ENCODE measurements at regions not wholly inside any gene's neighbourhood (a gene's known extent, or its start where the extent isn't known, plus 50 kb on each side); places are given as distances from the start of the nearest gene placed in this dataset.

- no peak for DNase-seq
Measured at GRCh38 chr22:49292909-49293308, 534.8 kb downstream of the BRD1 start.

- no peak for DNase-seq
Measured at GRCh38 chr22:49291781-49292180, 535.9 kb downstream of the BRD1 start.

GRCh38 chr22:49291169-49291568, 536.5 kb downstream of the BRD1 start:
- DNase-seq, result no peak

GRCh38 chr22:49290711-49291110, 537.0 kb downstream of the BRD1 start:
- DNase-seq, result no peak

- no peak for DNase-seq
Measured at GRCh38 chr22:49289822-49290679, 537.6 kb downstream of the BRD1 start.

GRCh38 chr22:49286181-49286760, 541.4 kb downstream of the BRD1 start:
- no peak for DNase-seq

- no peak for DNase-seq
Measured at GRCh38 chr22:49284931-49285330, 542.7 kb downstream of the BRD1 start.

- no peak for DNase-seq
Measured at GRCh38 chr22:49284056-49284784, 543.5 kb downstream of the BRD1 start.

- DNase-seq, result no peak
Measured at GRCh38 chr22:49282596-49282995, 545.1 kb downstream of the BRD1 start.

- no peak for DNase-seq
Measured at GRCh38 chr22:49281467-49282340, 546.0 kb downstream of the BRD1 start.

GRCh38 chr22:49278340-49278739, 549.3 kb downstream of the BRD1 start:
- DNase-seq, result no peak

GRCh38 chr22:49276567-49276966, 551.1 kb downstream of the BRD1 start:
- no peak for DNase-seq

GRCh38 chr22:49274754-49275380, 552.8 kb downstream of the BRD1 start:
- DNase-seq, result no peak

- no peak for DNase-seq
Measured at GRCh38 chr22:49272546-49273125, 555.0 kb downstream of the BRD1 start.

- no peak for DNase-seq
Measured at GRCh38 chr22:49271831-49272230, 555.8 kb downstream of the BRD1 start.

GRCh38 chr22:49271369-49271727, 556.3 kb downstream of the BRD1 start:
- DNase-seq, result no peak

GRCh38 chr22:49270595-49271368, 556.9 kb downstream of the BRD1 start:
- no peak for DNase-seq

- no peak for DNase-seq
Measured at GRCh38 chr22:49269928-49270327, 557.7 kb downstream of the BRD1 start.

- DNase-seq, result no peak
Measured at GRCh38 chr22:49269371-49269770, 558.3 kb downstream of the BRD1 start.

GRCh38 chr22:49268924-49269323, 558.7 kb downstream of the BRD1 start:
- no peak for DNase-seq

GRCh38 chr22:49267996-49268395, 559.7 kb downstream of the BRD1 start:
- DNase-seq, result no peak
